ENCODE measurements at regions not wholly inside any gene's neighbourhood (a gene's known extent, or its start where the extent isn't known, plus 50 kb on each side); places are given as distances from the start of the nearest gene placed in this dataset.

- no peak for DNase-seq (ENCODE audit: low spot score)
Measured at GRCh38 chr10:111440501-111440900, 363.7 kb downstream of the ADRA2A start.

GRCh38 chr10:111445667-111446066 is 368.8 kb downstream of the ADRA2A start:
- no peak for DNase-seq (ENCODE audit: low spot score)

GRCh38 chr10:111446966-111447365 is 370.1 kb downstream of the ADRA2A start:
- no peak for DNase-seq (ENCODE audit: low spot score)

GRCh38 chr10:111452153-111452552 is 375.3 kb downstream of the ADRA2A start:
- no peak for DNase-seq (ENCODE audit: low spot score)

- no peak for DNase-seq (ENCODE audit: low spot score)
Measured at GRCh38 chr10:111455776-111456426, 379.1 kb downstream of the ADRA2A start.

GRCh38 chr10:111458256-111458655 is 381.4 kb downstream of the ADRA2A start:
- no peak for DNase-seq (ENCODE audit: low spot score)

GRCh38 chr10:111459967-111460366 is 383.1 kb downstream of the ADRA2A start:
- no peak for DNase-seq (ENCODE audit: low spot score)

- no peak for DNase-seq (ENCODE audit: low spot score)
Measured at GRCh38 chr10:111472445-111472844, 395.6 kb downstream of the ADRA2A start.

- DNase-seq (ENCODE audit: low spot score) = no peak
Measured at GRCh38 chr10:111473361-111473760, 396.5 kb downstream of the ADRA2A start.

GRCh38 chr10:111474786-111475185 is 398.0 kb downstream of the ADRA2A start:
- no peak for DNase-seq (ENCODE audit: low spot score)

GRCh38 chr10:111475720-111476119 is 398.9 kb downstream of the ADRA2A start:
- DNase-seq (ENCODE audit: low spot score) = no peak

GRCh38 chr10:111478651-111479050 is 401.8 kb downstream of the ADRA2A start:
- no peak for DNase-seq (ENCODE audit: low spot score)

GRCh38 chr10:111479966-111480365 is 403.1 kb downstream of the ADRA2A start:
- no peak for DNase-seq (ENCODE audit: low spot score)

GRCh38 chr10:111481261-111481826 is 404.5 kb downstream of the ADRA2A start:
- no peak for DNase-seq (ENCODE audit: low spot score)

GRCh38 chr10:111481866-111482265 is 405.0 kb downstream of the ADRA2A start:
- DNase-seq (ENCODE audit: low spot score) = no peak

- DNase-seq (ENCODE audit: low spot score) = no peak
Measured at GRCh38 chr10:111482621-111483216, 405.9 kb downstream of the ADRA2A start.

GRCh38 chr10:111485767-111486166 is 408.9 kb downstream of the ADRA2A start:
- no peak for DNase-seq (ENCODE audit: low spot score)

GRCh38 chr10:111486346-111486745 is 409.5 kb downstream of the ADRA2A start:
- DNase-seq (ENCODE audit: low spot score) = no peak

- DNase-seq (ENCODE audit: low spot score) = no peak
Measured at GRCh38 chr10:111488668-111489067, 411.8 kb downstream of the ADRA2A start.

- no peak for DNase-seq (ENCODE audit: low spot score)
Measured at GRCh38 chr10:111491154-111491553, 414.3 kb downstream of the ADRA2A start.

- no peak for DNase-seq (ENCODE audit: low spot score)
Measured at GRCh38 chr10:111493024-111493625, 416.3 kb downstream of the ADRA2A start.

GRCh38 chr10:111498560-111498959 is 421.7 kb downstream of the ADRA2A start:
- no peak for DNase-seq (ENCODE audit: low spot score)

- DNase-seq (ENCODE audit: low spot score) = no peak
Measured at GRCh38 chr10:111504376-111504775, 427.5 kb downstream of the ADRA2A start.
